MM.1S (cell line): ENCODE measurements at regions not wholly inside any gene's neighbourhood (a gene's known extent, or its start where the extent isn't known, plus 50 kb on each side); places are given as distances from the start of the nearest gene placed in this dataset.

ENCODE experiments used
- CTCF ChIP-seq: fragments of 300-600 bp; sonication (generic); IDR thresholded peaks from 2 replicates; pipeline ENCODE4 v1.5.1; 2016; ENCODE audit warnings: antibody characterized with exemption, low read length, mixed read lengths
- EZH2 ChIP-seq: fragments of 300-600 bp; sonication (generic); optimal IDR thresholded peaks from 2 replicates; pipeline ENCODE3; 2017; ENCODE audit warnings: low read depth, mild to moderate bottlenecking, antibody characterized with exemption, low read length, mixed read lengths
- EZH2phosphoT487 ChIP-seq: fragments of 300-600 bp; sonication (generic); IDR thresholded peaks from 2 replicates; pipeline ENCODE4 v1.6.1; 2018; ENCODE audit warnings: antibody characterized with exemption, low read length

- no peak for TF ChIP-seq CTCF
- TF ChIP-seq EZH2, result no peak
- TF ChIP-seq EZH2phosphoT487, result no peak
These were observed 2422.2 kb downstream of the TP53TG3F start for GRCh38 chr16:35881654-35882053.
